AG10803 (cell line): ENCODE measurements at regions not wholly inside any gene's neighbourhood (a gene's known extent, or its start where the extent isn't known, plus 50 kb on each side); places are given as distances from the start of the nearest gene placed in this dataset.

Experiments
- DNase-seq: peaks from one replicate; pipeline ENCODE4 v3.0.0; 2010; ENCODE audit warnings: low read depth
- H3K4me3 ChIP-seq: 2 replicates; pipeline ENCODE4 v1.5.1; 2011; ENCODE audit warnings: mild to moderate bottlenecking, low read length, control low read depth
- CTCF ChIP-seq: conservative IDR thresholded peaks from 2 replicates; pipeline ENCODE4 v1.5.1; 2011; ENCODE audit warnings: mild to moderate bottlenecking, low read length, control low read depth, inconsistent platforms

DNA sequence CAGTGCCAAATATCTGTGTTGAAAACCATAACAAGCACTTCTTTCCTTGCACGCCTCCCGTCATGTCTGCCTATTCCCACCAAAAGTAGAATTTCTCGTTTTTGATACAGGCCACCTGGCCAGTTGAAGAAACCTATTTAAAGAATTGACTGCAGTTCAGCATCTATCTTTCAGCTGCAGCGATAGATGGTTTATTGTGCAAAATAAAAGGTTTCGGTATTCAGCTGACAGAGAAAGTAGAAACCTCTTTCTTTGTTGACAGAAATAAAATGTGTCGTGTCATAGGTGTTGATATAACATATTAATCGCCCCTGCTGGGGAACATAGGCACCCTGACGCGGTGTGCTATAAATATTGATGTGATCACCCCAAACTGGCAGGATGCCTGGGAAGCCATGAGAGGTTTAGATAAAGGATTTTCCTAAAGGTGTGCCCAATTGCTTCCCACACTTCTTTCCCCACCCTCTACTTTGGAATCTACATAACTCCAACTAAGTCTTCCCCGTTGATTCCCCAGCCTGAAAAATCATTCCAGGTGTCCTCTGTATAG is 570.4 kb downstream of the CCDC85A start:
- no peak for DNase-seq
- TF ChIP-seq CTCF, result no peak
- H3K4me3 ChIP-seq, result no peak overlapping the region

DNA sequence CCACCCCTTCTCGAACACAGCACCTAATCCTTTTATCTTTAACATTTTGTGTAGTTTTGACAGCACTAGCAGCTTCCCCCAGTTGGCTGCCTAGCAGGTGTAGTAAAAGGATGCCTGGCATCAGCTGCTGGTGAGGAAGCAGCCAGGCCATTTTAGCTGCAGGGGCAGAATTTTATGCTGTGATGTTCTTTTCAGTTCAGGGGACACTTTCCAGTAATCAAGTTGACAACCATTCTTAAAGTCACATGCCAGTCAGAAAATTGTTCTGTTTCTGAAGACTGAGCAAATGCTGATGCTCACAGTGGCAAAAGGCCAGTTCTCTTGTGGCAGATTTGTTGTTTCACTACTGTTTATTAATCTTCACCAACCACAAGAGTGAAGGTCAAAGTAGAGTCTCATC is 570.8 kb downstream of the CCDC85A start:
- DNase-seq, result no peak
- H3K4me3 ChIP-seq, result no peak overlapping the region
- no peak for TF ChIP-seq CTCF

DNA sequence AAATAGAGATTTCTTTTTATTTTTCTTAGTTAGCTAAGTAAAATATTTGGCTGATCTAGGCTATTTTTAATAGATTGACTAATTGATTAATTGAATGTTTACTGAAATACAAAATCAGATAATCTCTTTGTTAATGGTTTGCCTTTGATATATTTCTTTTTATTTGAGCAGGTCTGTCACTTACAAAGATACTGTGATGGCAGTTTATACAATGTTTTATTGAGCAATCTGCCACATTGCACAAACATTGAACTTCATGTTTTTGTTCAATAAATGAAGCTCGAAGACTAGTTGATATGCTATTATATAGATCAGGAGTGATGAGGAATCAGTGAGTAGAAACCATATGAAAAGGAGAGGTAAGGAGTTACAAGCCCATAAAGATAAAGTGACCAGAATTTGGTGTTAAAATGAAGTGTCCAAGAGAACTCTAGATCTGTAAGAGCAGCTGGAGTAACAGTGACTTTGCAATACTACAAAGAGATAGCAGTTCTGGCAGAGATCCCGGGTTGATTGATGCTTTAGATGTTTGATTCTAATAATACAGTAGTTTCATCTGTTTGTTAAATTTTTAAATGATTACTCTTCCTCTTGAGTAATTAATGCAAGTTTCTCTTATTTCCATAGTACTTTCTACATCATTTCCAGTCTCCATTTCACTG is 574.2 kb downstream of the CCDC85A start:
- DNase-seq, result peak; percentile 5
- no peak for TF ChIP-seq CTCF
- no peak overlapping the region for H3K4me3 ChIP-seq

DNA sequence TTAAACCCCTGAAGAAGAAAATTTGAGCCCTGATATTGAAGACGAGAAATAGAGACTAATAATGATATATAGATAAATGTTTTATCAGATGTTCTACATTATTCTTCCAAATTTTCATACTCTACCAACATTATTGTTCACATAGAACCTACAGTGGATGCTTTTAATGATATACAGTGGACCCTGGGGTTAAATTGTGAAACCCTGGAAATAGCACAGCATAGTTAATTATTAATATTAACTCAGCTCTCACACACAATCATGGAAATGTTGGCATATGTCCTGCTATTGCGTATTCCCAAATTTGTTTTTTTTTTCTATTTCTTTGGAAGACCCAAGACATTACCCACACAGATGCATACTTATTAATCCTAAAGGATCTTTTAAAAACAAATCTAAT is 579.9 kb downstream of the CCDC85A start:
- no peak for TF ChIP-seq CTCF
- no peak overlapping the region for H3K4me3 ChIP-seq

DNA sequence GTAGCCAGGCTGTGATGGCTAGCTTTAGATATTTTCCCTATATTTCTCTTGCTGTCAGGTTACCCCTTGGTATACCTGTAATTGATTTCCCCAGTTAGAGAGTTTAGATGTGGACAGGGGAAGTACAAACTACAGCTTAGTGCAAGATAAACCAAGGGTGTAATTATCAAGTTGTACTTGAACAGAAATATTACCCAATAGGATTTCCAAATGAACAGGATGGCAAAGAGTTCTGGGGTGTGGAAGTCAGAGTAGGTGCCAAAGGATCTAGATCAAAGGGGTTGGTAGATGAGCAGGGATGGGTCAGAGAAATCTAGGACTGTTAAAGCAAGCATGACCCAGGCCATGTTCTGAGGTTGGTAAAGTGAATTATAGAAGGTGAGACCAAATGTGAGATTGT is 585.2 kb downstream of the CCDC85A start:
- no peak for DNase-seq
- TF ChIP-seq CTCF, result no peak

More for the DNA sequence above, 579.9 kb downstream of the CCDC85A start:
- DNase-seq, result no peak

GRCh38 chr2:56770490-56770889 is 586.7 kb downstream of the CCDC85A start:
- no peak for TF ChIP-seq CTCF
- peak; percentile 30 for DNase-seq
- H3K4me3 ChIP-seq, result no peak overlapping the region

More for the DNA sequence above, 585.2 kb downstream of the CCDC85A start:
- no peak overlapping the region for H3K4me3 ChIP-seq

GRCh38 chr2:56784046-56784445 is 600.3 kb downstream of the CCDC85A start:
- H3K4me3 ChIP-seq, result no peak overlapping the region
- TF ChIP-seq CTCF, result no peak
- no peak for DNase-seq
